HG03025 (cell line): ENCODE measurements at regions not wholly inside any gene's neighbourhood (a gene's known extent, or its start where the extent isn't known, plus 50 kb on each side); places are given as distances from the start of the nearest gene placed in this dataset.

Experiments used
- ATAC-seq: cut with Tn5 transposase; IDR thresholded peaks from one replicate; pipeline ENCODE4 v1.9.1; 2021; ENCODE audit warnings: mild to moderate bottlenecking, moderate library complexity; ENCODE audit not compliant: unreplicated experiment, low FRiP score

DNA sequence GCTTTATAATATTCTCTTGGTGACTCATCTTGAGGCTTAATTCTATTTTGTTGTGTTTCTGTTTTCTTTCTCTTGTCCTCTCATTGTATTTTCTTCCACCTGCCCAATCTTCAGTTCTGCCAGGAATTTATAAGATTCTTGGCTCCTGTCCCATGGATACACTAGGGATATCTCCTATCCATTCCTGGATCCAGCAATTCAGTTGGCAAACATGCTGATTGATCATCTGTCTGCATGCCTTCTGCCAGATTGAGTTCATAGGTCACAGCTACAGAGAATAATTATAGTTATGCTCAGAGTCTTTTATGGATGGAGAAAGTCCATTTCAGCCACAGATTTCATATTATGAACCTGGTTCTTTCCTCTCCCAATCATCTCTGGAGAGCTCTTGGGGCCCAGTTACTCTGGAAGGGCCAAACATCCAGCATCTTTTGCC, 140.4 kb upstream of the MAGI2 start:
- no peak for ATAC-seq

DNA sequence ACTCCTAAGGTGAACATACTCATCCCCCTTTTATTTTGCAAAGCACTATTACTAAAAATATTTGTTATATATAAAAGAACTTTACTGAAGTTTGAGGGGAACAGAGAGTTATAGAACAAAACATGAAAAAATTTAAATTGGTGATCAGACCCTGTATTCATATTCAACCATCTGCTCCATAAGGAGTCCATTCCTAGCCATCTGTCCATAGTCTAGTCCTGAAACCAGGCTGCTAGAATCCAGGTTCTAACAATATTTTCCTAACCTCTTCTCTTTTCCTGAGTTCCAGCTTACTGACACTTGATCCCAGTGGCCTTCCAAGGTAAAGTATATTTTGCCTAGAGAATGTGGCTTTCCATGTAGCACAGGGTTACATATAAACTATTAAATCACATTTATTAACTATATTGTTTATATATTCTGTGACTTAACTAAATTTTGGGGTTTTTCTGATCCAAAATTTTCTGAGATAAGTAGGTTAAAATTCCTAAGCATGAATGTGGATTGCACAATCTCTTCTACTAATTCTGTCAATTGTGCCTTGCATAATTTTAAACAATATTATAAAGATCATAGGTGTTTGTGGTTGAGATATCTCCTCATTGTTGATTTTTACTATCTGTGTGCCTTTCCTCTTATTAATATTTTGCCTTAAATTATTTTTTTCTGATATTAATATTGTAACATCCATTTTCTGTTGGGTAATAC, 137.6 kb upstream of the MAGI2 start:
- ATAC-seq: no peak

DNA sequence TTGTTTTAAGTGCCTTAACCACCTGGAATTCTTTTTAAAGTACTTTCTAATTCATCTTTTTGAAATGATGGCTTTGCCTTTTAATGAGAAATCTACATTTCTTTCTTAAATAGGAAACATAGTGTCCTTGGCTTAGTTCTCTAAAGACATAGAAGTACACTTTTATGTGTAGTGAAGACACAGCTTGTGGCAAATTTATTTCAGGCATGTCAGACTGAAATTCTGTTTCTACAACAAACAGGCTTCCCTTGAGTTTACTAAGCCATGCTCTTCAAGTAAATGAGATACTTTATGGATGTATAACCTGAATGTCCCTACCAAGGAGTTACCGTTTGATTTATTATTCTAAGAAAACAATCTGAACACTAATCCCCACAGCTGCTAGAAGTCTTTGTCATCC, 136.9 kb upstream of the MAGI2 start:
- ATAC-seq: no peak

DNA sequence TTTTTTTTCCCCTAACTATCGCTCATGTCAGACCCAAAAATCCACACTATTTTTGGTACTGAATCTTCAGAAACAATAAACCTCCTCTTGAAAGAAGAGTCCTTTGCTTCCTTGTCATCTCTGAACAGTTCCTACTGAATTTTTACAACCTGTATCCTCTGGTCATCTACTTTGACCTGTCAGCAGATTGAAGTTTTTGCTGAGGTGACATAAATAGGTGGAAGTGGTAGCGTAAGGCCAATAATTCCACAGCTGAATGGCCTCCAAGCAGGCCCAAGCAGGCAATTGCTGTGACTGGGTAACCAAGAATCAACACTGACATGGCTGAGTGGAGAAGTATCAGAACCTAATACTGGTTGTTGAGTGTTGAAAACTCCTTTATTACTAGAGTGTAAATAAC, 117.4 kb upstream of the MAGI2 start:
- no peak for ATAC-seq

DNA sequence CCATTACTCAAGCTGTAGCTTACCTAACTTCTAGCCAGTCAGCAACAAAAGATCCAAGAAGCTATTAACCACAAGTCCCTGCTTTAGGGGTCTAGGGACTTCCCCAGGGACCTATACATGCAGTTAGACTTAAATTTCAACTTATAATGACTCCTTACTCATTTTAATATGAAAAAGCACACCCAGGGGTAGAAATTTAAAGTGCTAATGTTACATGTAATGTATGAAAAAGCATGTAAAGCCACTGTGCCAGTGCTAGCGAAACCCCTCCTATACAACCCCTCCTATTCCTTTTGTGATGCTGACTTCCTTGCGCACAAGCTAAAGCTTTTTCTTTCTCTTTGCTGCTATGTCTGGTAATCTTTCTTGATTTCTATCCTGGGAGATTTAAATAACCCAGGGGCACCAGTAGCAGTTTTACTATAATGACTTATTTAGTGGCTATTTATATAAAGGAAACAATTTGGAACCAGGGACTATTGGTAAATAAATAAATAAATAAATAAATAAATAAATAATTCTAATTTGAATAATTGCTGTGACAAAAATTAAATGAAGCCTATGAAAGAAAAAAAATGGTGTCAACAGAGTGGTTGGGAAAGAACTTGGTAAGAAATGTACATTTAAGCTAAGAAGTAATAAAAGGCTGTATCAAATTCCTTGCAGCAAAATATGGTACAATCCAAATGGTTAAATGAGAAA, 110.5 kb upstream of the MAGI2 start:
- no peak for ATAC-seq

DNA sequence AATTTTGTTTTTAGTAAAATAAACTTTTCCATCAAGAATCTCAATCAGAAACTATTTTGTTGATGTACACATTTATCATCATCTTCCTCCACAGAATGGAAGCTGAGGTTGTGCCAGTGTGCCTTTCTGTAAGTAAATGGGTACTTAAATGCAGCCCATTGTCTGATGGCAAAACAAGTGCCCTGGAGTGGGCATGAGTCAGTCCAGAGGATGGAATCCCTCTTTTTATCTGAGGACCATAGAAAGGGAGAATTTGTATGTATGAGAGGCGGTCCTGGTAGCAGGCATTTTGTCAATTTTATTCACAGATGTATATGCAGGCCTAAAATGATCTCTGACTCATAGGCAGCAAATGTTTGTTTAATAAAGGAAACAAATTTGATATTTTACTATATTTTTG, 102.1 kb upstream of the MAGI2 start:
- ATAC-seq: no peak

DNA sequence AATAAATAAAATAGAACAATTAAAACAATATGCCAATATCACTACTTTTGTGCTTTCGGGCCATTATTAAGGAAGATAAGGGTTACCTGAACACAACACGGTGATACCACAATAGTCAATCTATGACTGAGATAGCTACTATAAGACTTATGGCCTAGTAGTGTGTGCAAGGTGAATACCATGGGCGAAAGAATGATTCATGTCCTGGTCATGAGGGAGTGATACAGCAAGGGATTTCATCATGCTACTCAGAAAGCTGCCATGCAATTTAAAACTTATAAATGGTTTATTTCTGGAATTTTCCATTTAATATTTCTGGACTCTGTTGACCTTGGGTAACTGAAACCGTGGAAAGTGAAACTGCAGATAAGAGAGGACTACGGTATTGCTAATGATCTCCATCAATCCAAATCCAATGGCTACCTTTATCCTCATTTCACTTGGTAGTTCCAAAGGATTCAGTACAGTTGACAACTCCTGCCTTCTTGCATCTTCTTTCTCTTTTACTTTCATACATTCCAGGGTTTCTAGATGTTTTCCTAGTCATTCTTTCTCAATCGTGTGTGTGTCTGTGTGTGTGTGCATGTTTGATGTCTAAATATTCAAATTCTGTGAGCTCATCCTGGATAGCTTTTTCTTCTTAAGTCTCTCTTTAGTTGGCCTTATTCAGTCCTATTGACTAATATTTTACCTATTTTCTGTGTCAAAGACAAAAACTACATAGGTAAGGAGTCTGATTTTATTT, 100.5 kb upstream of the MAGI2 start:
- no peak for ATAC-seq

DNA sequence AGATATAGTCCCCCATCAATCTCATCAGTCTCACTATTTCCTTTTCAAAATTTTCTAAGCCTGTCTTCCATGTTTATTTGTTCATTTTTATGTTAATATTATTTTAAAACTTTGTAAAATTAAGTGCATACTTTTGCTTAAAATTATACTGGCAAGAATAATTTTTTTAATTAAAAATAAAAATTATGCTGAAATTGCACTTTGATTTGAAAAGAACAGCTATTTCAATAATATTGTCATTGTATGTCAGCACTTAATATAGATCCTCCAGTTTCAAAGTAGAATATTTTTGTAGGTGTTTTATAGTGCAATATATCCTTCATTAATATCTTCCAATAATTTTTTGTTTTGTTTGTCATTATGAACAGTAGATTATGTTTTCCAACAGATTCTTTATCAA, 99.0 kb upstream of the MAGI2 start:
- no peak for ATAC-seq

DNA sequence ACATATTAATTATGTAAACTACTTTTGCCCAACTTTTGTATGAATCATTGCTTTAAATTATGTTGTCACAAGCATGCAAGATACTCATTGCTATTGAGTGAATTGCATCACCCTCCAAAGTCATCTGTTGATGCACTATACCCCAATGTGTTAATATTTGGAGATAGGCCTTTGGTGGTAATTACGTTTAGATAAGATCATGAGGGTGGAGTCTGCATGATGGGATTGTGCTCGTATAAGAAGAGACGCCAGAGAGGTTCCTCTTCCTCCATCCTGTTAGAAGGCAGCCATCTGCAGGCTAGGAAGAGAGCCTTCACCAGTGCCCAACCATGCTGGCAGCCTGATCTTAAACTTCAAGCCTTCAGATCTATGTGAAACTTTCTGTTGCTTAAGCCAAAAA, 95.3 kb upstream of the MAGI2 start:
- ATAC-seq: no peak

DNA sequence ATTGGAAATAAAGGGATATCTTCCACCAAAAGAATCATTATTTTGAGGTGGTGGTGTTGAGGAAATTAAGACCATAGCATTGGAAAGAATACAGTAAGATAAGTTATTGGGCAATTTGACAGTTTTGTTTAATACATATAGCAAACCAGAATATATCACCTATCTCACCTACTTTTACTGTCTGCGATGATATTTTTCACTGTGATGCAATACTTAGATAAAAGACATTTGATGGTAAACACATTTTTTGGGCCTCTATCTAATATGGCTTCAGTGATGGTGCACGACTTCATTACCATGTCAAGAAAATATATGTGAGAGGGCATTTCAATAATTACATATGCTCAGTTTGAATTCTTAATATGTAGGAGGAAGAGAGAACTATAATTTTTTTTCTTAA, 93.7 kb upstream of the MAGI2 start:
- no peak for ATAC-seq

DNA sequence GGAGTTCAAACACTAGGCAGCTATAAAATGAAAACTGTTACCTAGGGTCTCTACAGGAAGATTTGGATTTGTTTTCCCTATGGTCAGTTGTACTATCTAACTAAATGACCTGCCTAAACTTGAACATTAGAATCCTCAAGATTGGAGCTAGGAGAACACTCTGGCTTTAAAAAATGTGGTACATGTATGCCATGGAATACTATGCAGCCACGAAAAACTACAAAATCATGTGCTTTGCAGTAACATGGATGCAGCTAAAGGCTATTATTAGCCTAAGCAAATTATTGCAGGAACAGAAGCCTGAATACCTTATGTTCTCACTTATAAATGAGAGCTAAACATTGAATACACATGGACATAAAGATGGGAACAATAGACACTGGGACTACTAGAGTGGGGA, 87.1 kb upstream of the MAGI2 start:
- ATAC-seq: no peak

DNA sequence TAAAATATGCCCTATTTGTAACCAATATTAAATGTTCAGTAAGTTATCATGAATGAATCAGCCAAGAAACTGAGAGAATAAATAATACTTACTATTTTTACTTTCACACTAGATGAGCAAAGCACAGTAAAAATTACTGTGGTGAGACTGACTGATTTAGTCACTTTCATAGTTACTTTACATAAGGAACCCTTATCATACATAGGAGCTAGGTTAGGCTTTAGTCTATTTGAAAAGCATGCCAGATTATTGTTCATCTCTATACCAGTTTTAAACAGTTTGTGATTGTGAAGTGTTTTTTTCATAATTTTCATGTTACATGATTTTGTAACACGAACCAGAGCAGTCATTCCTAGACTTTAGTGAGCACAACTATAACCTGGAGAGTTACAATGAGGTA, 80.7 kb upstream of the MAGI2 start:
- no peak for ATAC-seq

DNA sequence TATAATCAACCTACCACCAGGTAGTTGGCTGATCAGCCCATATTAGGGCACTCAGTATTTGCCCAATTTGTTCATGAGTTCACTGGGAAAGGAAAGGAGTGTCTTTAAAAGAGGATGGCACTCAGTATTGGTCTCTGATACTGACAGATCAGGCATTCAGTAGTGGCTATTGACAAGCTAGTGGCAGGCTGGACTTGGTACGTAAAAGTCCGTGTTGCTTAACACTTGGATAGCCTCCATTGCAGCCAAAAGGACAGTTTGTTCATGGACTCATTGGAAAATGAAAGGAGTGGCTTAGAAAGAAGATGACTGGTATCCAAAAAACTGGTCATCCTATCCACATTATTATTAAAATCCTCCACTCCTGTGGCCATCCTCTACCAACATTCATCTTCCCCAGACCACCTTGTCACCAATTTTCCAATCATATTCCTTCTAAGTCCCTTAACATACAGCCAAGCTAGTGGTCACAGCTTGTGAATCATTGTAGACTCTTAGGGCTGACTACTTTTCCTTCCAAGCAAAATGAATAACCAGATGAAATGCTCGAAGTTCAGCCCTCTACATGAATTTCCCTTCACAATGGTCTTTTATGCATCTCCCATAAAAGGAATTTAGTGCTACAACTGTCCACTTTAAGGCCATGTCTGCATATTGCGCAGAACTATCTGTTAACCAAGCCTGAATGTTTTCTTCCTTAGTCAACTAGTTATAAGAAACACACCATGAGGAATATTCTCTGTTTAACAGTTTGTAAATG, 78.6 kb upstream of the MAGI2 start:
- ATAC-seq: no peak

DNA sequence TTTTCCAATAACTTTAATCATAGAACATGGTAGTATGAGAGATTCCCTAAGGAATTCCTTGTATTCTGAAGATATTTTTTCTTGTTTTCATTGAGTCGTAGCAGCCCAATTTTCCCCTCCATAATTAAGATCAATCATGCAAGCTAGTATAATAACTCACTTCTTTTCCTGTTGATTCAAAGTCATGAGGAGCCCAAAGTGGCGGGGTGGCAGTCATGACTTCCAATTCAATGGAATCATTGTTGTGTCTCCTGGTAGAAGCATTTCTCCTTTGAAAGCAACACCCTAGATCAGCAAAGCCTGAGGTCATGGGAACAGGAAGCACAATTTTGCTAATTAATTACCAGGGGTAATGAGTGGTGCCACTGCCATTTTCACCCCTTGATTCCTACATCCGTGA, 77.6 kb upstream of the MAGI2 start:
- no peak for ATAC-seq

DNA sequence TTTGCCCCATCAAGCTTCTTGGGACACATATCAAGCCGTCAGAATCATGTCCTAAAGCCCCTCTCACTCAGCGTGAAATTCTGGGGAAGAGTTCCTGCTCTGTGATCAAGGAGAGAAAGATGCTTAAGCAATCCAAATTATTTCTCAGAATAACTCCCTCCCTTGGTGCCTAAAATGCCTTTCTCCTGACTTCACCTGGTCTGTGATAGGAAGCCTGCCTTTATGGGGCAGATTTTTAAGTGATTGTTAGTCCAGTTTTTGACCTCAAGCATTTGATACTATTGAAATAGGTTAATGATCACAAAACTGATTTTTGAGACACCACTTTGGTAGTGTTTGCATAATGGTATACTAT, 76.4 kb upstream of the MAGI2 start:
- no peak for ATAC-seq

DNA sequence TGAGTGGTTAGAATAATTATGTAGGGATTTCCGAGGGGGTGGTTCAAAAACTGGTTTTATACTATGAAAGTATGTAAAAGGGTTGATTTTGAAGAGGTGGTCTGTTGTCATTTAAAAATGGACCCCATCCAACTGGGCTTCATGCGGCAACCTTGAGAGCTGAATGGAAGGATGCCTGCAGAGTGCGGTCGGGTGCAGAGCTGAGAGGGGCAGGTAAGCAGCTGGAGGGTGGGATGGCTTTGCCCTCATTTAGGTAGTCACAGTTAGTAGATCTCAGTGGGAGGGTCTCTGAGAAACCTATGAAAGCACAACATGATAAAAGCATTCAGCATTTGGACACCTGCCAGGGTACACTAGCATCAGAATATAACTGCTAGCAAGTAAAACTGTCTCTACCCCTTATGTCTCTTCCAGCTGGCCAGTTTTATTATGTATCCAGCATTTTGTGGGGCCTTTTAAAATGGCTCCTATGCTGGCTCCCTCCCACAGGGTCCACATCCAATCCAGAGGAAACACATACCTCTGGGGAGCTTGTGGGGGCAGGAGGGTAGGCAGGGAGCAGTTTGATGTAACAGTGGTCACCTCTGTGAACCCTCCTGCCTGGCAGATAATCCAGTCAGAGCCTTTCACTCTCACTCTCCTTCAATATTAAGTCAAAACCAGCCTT, 75.9 kb upstream of the MAGI2 start:
- no peak for ATAC-seq

DNA sequence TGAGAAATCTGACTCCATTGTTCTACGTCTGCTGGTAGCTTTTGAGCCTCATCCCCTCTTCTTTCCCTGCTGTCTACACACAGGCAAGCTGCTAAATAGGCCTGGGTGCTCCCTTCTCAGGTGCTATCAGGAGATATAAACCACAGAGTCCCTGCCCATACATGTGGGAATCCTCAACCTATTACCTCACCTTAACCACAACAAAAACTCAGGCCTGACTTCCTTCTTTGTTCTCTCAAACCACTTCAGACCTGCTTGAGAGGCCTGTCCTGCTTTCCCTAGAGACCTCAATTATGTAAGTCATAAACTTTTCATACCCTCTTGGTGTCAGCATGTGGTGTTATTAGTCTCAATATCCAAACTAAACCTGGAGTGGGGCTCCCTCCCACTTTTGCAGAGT, 75.0 kb upstream of the MAGI2 start:
- no peak for ATAC-seq

DNA sequence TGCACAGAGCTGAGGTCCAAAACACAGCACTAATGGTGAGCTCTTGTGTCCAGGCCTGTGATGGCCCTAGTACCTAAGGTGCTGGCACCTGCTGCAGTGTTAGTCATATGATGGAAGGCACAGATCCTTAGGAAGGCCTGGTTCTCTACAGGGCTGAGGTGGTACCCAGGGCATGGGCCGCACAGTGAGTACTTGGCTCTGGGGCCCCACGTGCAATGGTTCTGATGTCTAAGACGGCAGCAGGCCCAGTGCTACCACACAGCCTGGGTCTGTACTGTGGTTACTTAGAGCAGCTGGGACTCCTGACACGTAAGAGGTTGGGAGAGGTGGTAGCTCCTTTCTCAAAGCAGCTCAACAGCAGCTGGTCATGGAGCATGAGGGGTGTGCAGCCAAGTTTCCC, 70.6 kb upstream of the MAGI2 start:
- ATAC-seq: no peak

DNA sequence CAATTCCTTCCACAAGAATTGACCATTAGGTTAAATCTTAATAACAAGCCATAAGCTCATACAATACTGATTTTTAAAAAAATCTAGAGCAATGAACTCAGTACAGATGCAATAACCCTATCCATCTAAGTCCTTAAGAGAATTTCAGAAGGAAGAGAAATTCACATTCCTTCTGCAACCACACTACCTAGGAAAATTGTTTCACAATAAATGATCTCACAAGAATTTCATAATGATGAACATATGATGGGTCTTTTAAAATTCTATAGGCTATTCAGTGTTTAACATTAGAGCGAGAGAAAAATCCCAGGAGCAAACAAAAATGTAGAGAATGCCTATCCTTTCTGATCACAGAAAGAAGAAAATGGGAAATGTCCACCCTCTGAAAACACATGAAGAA, 70.0 kb upstream of the MAGI2 start:
- ATAC-seq: no peak

DNA sequence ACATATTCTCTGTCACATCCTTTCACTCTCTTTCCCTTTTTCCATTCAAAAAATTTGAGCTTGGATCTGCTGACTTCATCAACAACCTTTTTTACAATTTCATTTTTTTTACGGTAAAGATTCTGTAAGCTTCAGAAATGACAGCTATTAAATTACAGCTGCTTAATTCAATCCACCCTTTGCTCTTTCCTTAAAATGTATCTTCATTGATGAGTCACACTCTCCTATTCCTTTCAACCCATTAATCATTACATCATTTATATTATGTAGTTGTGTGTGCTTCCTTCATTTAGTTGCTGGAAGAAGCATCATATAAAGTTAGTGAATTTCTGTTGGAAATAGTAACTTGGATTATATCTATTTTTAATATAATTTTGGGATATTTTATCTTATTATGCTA, 67.1 kb upstream of the MAGI2 start:
- no peak for ATAC-seq

DNA sequence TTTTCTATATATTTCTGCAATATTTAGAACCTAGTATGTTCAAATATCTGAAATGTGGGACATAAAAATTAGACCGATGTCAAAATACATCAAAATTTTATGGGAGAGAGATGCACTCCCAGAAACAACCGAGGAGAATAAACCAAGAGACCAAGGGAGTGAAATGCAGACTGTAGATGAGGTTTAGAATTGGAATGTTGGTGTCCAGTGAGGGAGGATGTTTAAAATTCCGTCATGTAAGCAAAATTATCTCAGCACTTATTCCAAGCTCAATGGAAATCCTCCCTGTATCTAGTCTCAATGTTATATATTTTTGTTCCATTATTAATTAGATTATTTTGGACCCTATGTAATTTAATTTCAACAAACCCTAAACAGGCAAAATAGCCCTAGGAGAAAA, 61.9 kb upstream of the MAGI2 start:
- ATAC-seq: no peak
